Thoracic aorta (tissue), 2 donors: ENCODE measurements at regions not wholly inside any gene's neighbourhood (a gene's known extent, or its start where the extent isn't known, plus 50 kb on each side); places are given as distances from the start of the nearest gene placed in this dataset.
"Not testable (repeated sequence)": the region's sequence is repeated elsewhere in the genome, so short reads cannot be mapped to it uniquely, and the experiment has no call there.

Experiments
- ATAC-seq: fragments of 150-250 bp; one replicate; pipeline ENCODE4 v1.8.0; 2017; ENCODE audit warnings: low read depth; ENCODE audit not compliant: insufficient number of reproducible peaks, low FRiP score
- DNase-seq: peaks from one replicate; pipeline ENCODE4 v3.0.0-alpha.2; 2020; ENCODE audit warnings: low spot score
- H3K27ac ChIP-seq, 2 donors: fragments of 200-600 bp; sonication (generic); 1 replicate in 1 of 2; 2 replicates in 1 of 2; pipeline ENCODE4 v1.5.1; 2016; ENCODE audit warnings: mild to moderate bottlenecking in 2 of 2, moderate library complexity in 2 of 2
- H3K27me3 ChIP-seq: fragments of 200-600 bp; sonication (generic); replicated peaks from 2 replicates; pipeline ENCODE4 v1.6.0; 2016; ENCODE audit warnings: mild to moderate bottlenecking; ENCODE audit not compliant: insufficient read depth
- H3K36me3 ChIP-seq: fragments of 200-600 bp; sonication (generic); one replicate; pipeline ENCODE4 v1.5.1; 2016
- H3K4me1 ChIP-seq, 2 donors: fragments of 200-600 bp; sonication (generic); 1 replicate in 1 of 2; 2 replicates in 1 of 2; pipeline versions ENCODE4 v1.5.1 to v1.6.0; 2016; ENCODE audit warnings: low read depth in 2 of 2, mild to moderate bottlenecking in 1 of 2; ENCODE audit not compliant: control insufficient read depth in 1 of 2
- H3K4me3 ChIP-seq: fragments of 200-600 bp; sonication (generic); 2 replicates; pipeline ENCODE4 v1.5.1; 2016; ENCODE audit warnings: mild to moderate bottlenecking
- H3K9me3 ChIP-seq: fragments of 200-600 bp; sonication (generic); 2 replicates; pipeline ENCODE4 v1.5.1; 2016
- CTCF ChIP-seq: fragments of 200-600 bp; sonication (generic); IDR thresholded peaks from one replicate; pipeline ENCODE4 v1.5.1; 2019; ENCODE audit warnings: antibody characterized with exemption

GRCh38 chr4:87716371-87717265, 66.5 kb downstream of the DMP1 start:
- DNase-seq (no peak), ATAC-seq (no peak)
- Histone ChIP-seq H3K36me3 (no peaks in the 10 kb centered on the region), H3K27me3 (no peaks in the 10 kb centered on the region), H3K4me1 (peaks cover 7 to 17% of the 10 kb centered on the region in 2 donors), H3K27ac (peak overlapping the region; percentile 53 to 58), H3K9me3 (no peaks in the 10 kb centered on the region), H3K4me3 (no peak overlapping the region)
- no peak for TF ChIP-seq CTCF

GRCh38 chr4:87717276-87718031, 67.4 kb downstream of the DMP1 start:
- no peak for DNase-seq
- peak overlapping the region in 1 of 2 donors; percentile 58 for H3K27ac ChIP-seq
- no peak for ATAC-seq

GRCh38 chr4:87718217-87718835, 68.2 kb downstream of the DMP1 start:
- H3K36me3 ChIP-seq, result no peaks in the 10 kb centered on the region
- H3K27me3 ChIP-seq, result no peaks in the 10 kb centered on the region
- no peak for ATAC-seq
- no peak overlapping the region for H3K27ac ChIP-seq
- DNase-seq, result no peak
- no peak overlapping the region for H3K4me3 ChIP-seq
- H3K4me1 ChIP-seq, result peaks cover 7 to 17% of the 10 kb centered on the region in 2 donors
- no peaks in the 10 kb centered on the region for H3K9me3 ChIP-seq
- no peak for TF ChIP-seq CTCF

More at GRCh38 chr4:87717276-87718031, 67.4 kb downstream of the DMP1 start:
- H3K9me3 ChIP-seq, result no peaks in the 10 kb centered on the region
- no peak overlapping the region for H3K4me3 ChIP-seq
- no peak for TF ChIP-seq CTCF
- no peaks in the 10 kb centered on the region for H3K27me3 ChIP-seq
- no peaks in the 10 kb centered on the region for H3K36me3 ChIP-seq
- H3K4me1 ChIP-seq, result peaks cover 7 to 17% of the 10 kb centered on the region in 2 donors

- TF ChIP-seq CTCF, result no peak
Observed at GRCh38 chr4:87720094-87720691, 70.1 kb downstream of the DMP1 start.

GRCh38 chr4:87725287-87725686, 74.1 kb upstream of the IBSP start:
- H3K36me3 ChIP-seq, H3K27ac ChIP-seq, H3K4me1 ChIP-seq, H3K27me3 ChIP-seq, DNase-seq, H3K9me3 ChIP-seq, ATAC-seq, H3K4me3 ChIP-seq: not testable (repeated sequence)

More at GRCh38 chr4:87720094-87720691, 70.1 kb downstream of the DMP1 start:
- Histone ChIP-seq H3K9me3 (no peaks in the 10 kb centered on the region), H3K27ac (no peak overlapping the region), H3K27me3 (no peaks in the 10 kb centered on the region), H3K36me3 (no peaks in the 10 kb centered on the region), H3K4me3 (no peak overlapping the region), H3K4me1 (peaks cover 7 to 17% of the 10 kb centered on the region in 2 donors)
- DNase-seq (no peak), ATAC-seq (no peak)
